HUDEP-2 (cell line): ENCODE measurements at regions not wholly inside any gene's neighbourhood (a gene's known extent, or its start where the extent isn't known, plus 50 kb on each side); places are given as distances from the start of the nearest gene placed in this dataset.
"Not testable (repeated sequence)": the region's sequence is repeated elsewhere in the genome, so short reads cannot be mapped to it uniquely, and the experiment has no call there.

Experiments used
- DNase-seq, 76 experiments: peaks; one replicate each; lab custom pipeline; 2025; ENCODE audit not compliant: unreplicated experiment in 76 of 76; lab: John Stamatoyannopoulos, UW

- no peak for DNase-seq
These were observed 243.3 kb upstream of the RNF32 start for GRCh38 chr7:156397249-156397648.

GRCh38 chr7:156389116-156389692, 251.4 kb upstream of the RNF32 start:
- no peak for DNase-seq

- DNase-seq, result no peak
These were observed 254.5 kb upstream of the RNF32 start for GRCh38 chr7:156386097-156386496.

- DNase-seq, result no peak
These were observed 255.9 kb upstream of the RNF32 start for GRCh38 chr7:156384706-156385105.

- no peak for DNase-seq
These were observed 257.0 kb upstream of the RNF32 start for GRCh38 chr7:156383526-156383925.

- no peak for DNase-seq
These were observed 260.3 kb upstream of the RNF32 start for GRCh38 chr7:156380261-156380660.

GRCh38 chr7:156379324-156380070, 261.1 kb upstream of the RNF32 start:
- no peak for DNase-seq

- DNase-seq, result no peak
These were observed 261.8 kb upstream of the RNF32 start for GRCh38 chr7:156378806-156379205.

GRCh38 chr7:156376317-156376716, 264.3 kb upstream of the RNF32 start:
- no peak for DNase-seq

GRCh38 chr7:156374335-156374734, 266.2 kb upstream of the RNF32 start:
- no peak for DNase-seq

GRCh38 chr7:156369929-156370328, 270.6 kb upstream of the RNF32 start:
- DNase-seq, result not testable (repeated sequence)

GRCh38 chr7:156368053-156368843, 272.3 kb upstream of the RNF32 start:
- DNase-seq, result no peak

- DNase-seq, result no peak
These were observed 276.8 kb upstream of the RNF32 start for GRCh38 chr7:156363751-156364150.

- no peak for DNase-seq
These were observed 279.7 kb upstream of the RNF32 start for GRCh38 chr7:156360835-156361234.

- no peak for DNase-seq
These were observed 284.0 kb upstream of the RNF32 start for GRCh38 chr7:156356551-156356950.

GRCh38 chr7:156353352-156353751, 287.2 kb upstream of the RNF32 start:
- DNase-seq, result no peak

- not testable (repeated sequence) for DNase-seq
These were observed 292.8 kb upstream of the RNF32 start for GRCh38 chr7:156347703-156348248.

- DNase-seq, result no peak
These were observed 293.4 kb upstream of the RNF32 start for GRCh38 chr7:156347132-156347531.

- no peak for DNase-seq
These were observed 296.0 kb upstream of the RNF32 start for GRCh38 chr7:156344595-156344994.

GRCh38 chr7:156334636-156335035, 305.9 kb upstream of the RNF32 start:
- no peak for DNase-seq

- DNase-seq, result no peak
These were observed 312.7 kb upstream of the RNF32 start for GRCh38 chr7:156327916-156328315.
